Stimulated activated CD4-positive, alpha-beta T cell treated with anti-CD3 and anti-CD28 coated beads, TNF-alpha, amount 100 ng/mL, for 48 hours (primary cell): ENCODE measurements at regions not wholly inside any gene's neighbourhood (a gene's known extent, or its start where the extent isn't known, plus 50 kb on each side); places are given as distances from the start of the nearest gene placed in this dataset.
"Not testable (repeated sequence)": the region's sequence is repeated elsewhere in the genome, so short reads cannot be mapped to it uniquely, and the experiment has no call there.

Source experiments
- DNase-seq, 3 donors: peaks; one replicate each; pipeline ENCODE4 v3.0.0-alpha.2; 2020; ENCODE audit warnings: low read depth in 3 of 3

GRCh38 chr5:155114655-155115054, 101.1 kb downstream of the KIF4B start:
- no peak for DNase-seq

GRCh38 chr5:155116456-155117251, 103.1 kb downstream of the KIF4B start:
- no peak for DNase-seq

- DNase-seq, result no peak
These were observed 112.1 kb downstream of the KIF4B start for GRCh38 chr5:155125551-155126095.

GRCh38 chr5:155126573-155126972, 113.0 kb downstream of the KIF4B start:
- DNase-seq, result no peak

GRCh38 chr5:155127552-155127951, 114.0 kb downstream of the KIF4B start:
- DNase-seq, result no peak

GRCh38 chr5:155128786-155129512, 115.4 kb downstream of the KIF4B start:
- DNase-seq, result no peak

- DNase-seq, result no peak
These were observed 115.9 kb downstream of the KIF4B start for GRCh38 chr5:155129513-155129880.

GRCh38 chr5:155134130-155134529, 120.6 kb downstream of the KIF4B start:
- DNase-seq, result no peak

GRCh38 chr5:155136216-155136850, 122.8 kb downstream of the KIF4B start:
- no peak for DNase-seq

- no peak for DNase-seq
These were observed 124.1 kb downstream of the KIF4B start for GRCh38 chr5:155137683-155138082.

GRCh38 chr5:155140646-155141045, 127.1 kb downstream of the KIF4B start:
- no peak for DNase-seq

- no peak for DNase-seq
These were observed 131.4 kb downstream of the KIF4B start for GRCh38 chr5:155144956-155145355.

- DNase-seq, result no peak
These were observed 133.7 kb downstream of the KIF4B start for GRCh38 chr5:155147222-155147621.

- DNase-seq, result no peak
These were observed 135.1 kb downstream of the KIF4B start for GRCh38 chr5:155148694-155149093.

- no peak for DNase-seq
These were observed 136.5 kb downstream of the KIF4B start for GRCh38 chr5:155150012-155150411.

- no peak for DNase-seq
These were observed 141.4 kb downstream of the KIF4B start for GRCh38 chr5:155154973-155155372.

- not testable (repeated sequence) for DNase-seq
These were observed 149.5 kb downstream of the KIF4B start for GRCh38 chr5:155163084-155163483.

- no peak for DNase-seq
These were observed 154.2 kb downstream of the KIF4B start for GRCh38 chr5:155167736-155168135.

- DNase-seq, result no peak
These were observed 168.0 kb downstream of the KIF4B start for GRCh38 chr5:155181542-155181941.

- no peak for DNase-seq
These were observed 175.9 kb downstream of the KIF4B start for GRCh38 chr5:155189476-155189875.

- DNase-seq, result no peak
These were observed 176.4 kb downstream of the KIF4B start for GRCh38 chr5:155189981-155190380.

GRCh38 chr5:155193029-155193428, 179.5 kb downstream of the KIF4B start:
- no peak for DNase-seq
